Right atrium auricular region (tissue), 2 donors: ENCODE measurements at regions not wholly inside any gene's neighbourhood (a gene's known extent, or its start where the extent isn't known, plus 50 kb on each side); places are given as distances from the start of the nearest gene placed in this dataset.
"Not testable (repeated sequence)": the region's sequence is repeated elsewhere in the genome, so short reads cannot be mapped to it uniquely, and the experiment has no call there.

Experiments used
- DNase-seq: peaks from one replicate; pipeline ENCODE4 v3.0.0-alpha.2; 2019; ENCODE audit warnings: low spot score
- H3K27ac ChIP-seq, 2 donors: fragments of 200-600 bp; sonication (generic); 1 replicate in 1 of 2; 2 replicates in 1 of 2; pipeline ENCODE4 v1.5.1; 2016 to 2019
- H3K27me3 ChIP-seq, 2 donors: fragments of 200-600 bp; sonication (generic); one replicate each; pipeline versions ENCODE4 v1.5.1 to v1.6.0; 2017 to 2019
- H3K36me3 ChIP-seq: fragments of 200-600 bp; sonication (generic); one replicate; pipeline ENCODE4 v1.5.1; 2016
- H3K4me1 ChIP-seq, 2 donors: fragments of 200-600 bp; sonication (generic); one replicate each; pipeline versions ENCODE4 v1.5.1 to v1.6.0; 2017 to 2019
- H3K4me3 ChIP-seq, 2 donors: fragments of 200-600 bp; sonication (generic); 1 replicate in 1 of 2; 2 replicates in 1 of 2; pipeline ENCODE4 v1.5.1; 2017 to 2019; ENCODE audit warnings: mild to moderate bottlenecking in 1 of 2, moderate library complexity in 1 of 2
- H3K9me3 ChIP-seq, 2 donors: fragments of 200-600 bp; sonication (generic); one replicate each; pipeline ENCODE4 v1.5.1; 2019
- TF ChIP-seq, protein P1 (sequence below), 2 donors: fragments of 200-600 bp; sonication (generic); IDR thresholded peaks; one replicate each; pipeline ENCODE4 v1.5.1; 2019; ENCODE audit warnings: antibody characterized with exemption in 2 of 2

DNA sequence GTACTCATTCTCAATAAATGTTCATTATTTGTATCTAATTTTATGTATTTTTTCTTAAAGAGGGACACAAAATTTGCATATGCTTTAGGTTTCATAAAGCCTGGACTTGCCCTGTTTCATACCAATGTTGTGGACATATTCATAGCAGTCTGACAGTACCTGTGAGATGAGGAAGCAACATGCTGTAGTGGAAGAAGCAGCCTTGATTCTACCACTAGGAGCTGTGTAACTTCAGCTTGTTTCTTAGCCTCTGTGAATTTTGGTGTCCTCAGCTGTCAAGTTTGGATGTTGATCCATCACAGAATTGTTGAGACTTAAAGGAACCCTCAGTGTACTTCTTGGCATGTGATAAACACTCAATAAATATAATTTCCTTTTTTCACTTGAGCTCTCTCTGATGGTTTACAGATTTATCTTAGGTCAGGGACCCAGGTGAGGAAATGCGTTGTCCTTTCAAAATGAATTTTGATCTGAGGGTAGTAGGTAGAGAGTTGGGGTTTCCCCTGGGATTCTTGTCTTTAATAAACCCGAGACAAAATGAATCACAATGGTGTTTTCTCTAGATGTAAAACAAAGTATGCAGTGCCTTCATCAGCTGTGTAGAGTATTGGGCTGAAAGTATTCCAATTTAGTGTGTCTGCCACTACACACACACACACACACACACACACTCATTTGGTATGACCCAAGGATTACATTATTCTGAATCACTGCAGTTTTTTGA is 152.1 kb downstream of the KCNRG start:
- Histone ChIP-seq H3K27ac (no peak overlapping the region), H3K36me3 (no peaks in the 10 kb centered on the region), H3K4me1 (no peaks in the 10 kb centered on the region), H3K27me3 (no peaks in the 10 kb centered on the region), H3K9me3 (no peaks in the 10 kb centered on the region), H3K4me3 (no peak overlapping the region)
- DNase-seq = no peak
- TF ChIP-seq, protein P1, sequence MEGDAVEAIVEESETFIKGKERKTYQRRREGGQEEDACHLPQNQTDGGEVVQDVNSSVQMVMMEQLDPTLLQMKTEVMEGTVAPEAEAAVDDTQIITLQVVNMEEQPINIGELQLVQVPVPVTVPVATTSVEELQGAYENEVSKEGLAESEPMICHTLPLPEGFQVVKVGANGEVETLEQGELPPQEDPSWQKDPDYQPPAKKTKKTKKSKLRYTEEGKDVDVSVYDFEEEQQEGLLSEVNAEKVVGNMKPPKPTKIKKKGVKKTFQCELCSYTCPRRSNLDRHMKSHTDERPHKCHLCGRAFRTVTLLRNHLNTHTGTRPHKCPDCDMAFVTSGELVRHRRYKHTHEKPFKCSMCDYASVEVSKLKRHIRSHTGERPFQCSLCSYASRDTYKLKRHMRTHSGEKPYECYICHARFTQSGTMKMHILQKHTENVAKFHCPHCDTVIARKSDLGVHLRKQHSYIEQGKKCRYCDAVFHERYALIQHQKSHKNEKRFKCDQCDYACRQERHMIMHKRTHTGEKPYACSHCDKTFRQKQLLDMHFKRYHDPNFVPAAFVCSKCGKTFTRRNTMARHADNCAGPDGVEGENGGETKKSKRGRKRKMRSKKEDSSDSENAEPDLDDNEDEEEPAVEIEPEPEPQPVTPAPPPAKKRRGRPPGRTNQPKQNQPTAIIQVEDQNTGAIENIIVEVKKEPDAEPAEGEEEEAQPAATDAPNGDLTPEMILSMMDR (IDR thresholded peaks at IDR 0.05) = no peak

DNA sequence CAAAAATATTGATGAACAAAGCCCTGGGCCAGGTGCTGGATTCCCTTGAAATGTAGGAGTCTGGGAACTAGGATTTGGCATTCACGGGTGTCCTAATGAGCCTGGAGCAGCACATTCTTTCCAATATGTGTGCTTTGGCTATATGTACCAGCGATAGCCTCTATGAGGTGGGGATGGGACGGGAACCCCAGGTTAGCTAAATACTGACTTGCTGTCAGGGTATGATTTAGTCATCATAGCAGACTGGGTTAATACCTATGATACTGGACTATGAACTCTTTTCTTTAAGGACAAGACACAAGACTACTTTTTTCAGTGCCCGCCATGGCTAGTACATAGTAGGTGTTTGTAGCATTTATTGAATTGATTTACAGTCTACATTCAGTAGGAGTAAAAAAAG is 152.7 kb downstream of the KCNRG start:
- H3K4me1 ChIP-seq = no peaks in the 10 kb centered on the region
- TF ChIP-seq, protein P1 (IDR thresholded peaks at IDR 0.05) = no peak
- no peaks in the 10 kb centered on the region for H3K27me3 ChIP-seq
- H3K36me3 ChIP-seq = no peaks in the 10 kb centered on the region
- DNase-seq = no peak
- H3K4me3 ChIP-seq = no peak overlapping the region
- no peaks in the 10 kb centered on the region for H3K9me3 ChIP-seq
- H3K27ac ChIP-seq = no peak overlapping the region

DNA sequence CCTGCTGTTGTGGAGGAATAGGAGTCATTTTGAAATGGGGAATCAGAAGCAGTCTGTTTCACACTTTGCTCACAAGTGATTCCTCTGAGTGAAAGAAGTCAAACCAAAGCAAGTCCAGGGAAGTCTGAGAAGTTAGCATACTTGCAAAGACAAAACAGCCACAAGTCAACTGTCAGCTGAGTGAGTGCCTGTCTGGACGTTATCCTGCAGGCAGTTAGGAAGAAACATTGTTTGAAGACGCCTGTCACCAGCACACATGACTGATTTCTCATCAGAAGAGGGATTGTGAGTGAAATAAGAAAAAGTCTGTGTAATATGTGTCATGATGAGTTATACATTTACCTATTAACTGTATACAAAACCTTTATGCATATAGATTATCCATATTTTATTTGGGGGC is 153.5 kb downstream of the KCNRG start:
- TF ChIP-seq, protein P1 (IDR thresholded peaks at IDR 0.05) = no peak
- Histone ChIP-seq H3K36me3 (no peaks in the 10 kb centered on the region), H3K9me3 (no peaks in the 10 kb centered on the region), H3K27me3 (no peaks in the 10 kb centered on the region), H3K4me1 (no peaks in the 10 kb centered on the region), H3K4me3 (no peak overlapping the region), H3K27ac (no peak overlapping the region)
- DNase-seq = no peak

DNA sequence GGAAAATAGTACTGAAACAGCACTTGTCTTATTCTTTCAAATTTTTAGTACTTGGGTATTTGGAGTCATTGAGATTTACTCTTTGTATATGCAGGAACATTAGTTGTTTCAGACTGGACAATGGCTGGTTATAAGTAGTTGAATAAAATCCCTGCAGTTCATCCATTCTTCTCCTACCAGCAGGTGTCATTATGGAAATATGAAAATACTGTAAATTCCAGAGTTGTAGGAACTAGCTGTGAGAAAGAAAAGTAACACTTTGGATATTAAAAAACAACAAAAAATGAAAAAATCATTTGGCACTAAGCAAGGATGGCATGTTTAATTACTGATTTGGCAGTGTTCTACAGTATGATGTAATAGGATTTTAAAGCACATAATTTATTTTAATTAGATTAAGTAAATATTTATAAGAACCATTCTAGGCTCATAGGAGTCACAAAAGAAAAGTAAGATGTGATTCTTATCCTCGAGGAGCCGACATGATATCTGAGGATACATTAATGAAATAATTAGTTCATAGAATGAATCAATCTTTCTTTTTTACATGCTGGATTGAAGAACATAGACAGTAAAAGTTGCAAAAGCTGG is 155.3 kb downstream of the KCNRG start:
- Histone ChIP-seq H3K9me3 (no peaks in the 10 kb centered on the region), H3K4me3 (no peak overlapping the region), H3K27me3 (no peaks in the 10 kb centered on the region), H3K36me3 (no peaks in the 10 kb centered on the region), H3K4me1 (no peaks in the 10 kb centered on the region), H3K27ac (no peak overlapping the region)
- TF ChIP-seq, protein P1 (IDR thresholded peaks at IDR 0.05) = peak in 1 of 2 donors; percentile 56
- DNase-seq = no peak

DNA sequence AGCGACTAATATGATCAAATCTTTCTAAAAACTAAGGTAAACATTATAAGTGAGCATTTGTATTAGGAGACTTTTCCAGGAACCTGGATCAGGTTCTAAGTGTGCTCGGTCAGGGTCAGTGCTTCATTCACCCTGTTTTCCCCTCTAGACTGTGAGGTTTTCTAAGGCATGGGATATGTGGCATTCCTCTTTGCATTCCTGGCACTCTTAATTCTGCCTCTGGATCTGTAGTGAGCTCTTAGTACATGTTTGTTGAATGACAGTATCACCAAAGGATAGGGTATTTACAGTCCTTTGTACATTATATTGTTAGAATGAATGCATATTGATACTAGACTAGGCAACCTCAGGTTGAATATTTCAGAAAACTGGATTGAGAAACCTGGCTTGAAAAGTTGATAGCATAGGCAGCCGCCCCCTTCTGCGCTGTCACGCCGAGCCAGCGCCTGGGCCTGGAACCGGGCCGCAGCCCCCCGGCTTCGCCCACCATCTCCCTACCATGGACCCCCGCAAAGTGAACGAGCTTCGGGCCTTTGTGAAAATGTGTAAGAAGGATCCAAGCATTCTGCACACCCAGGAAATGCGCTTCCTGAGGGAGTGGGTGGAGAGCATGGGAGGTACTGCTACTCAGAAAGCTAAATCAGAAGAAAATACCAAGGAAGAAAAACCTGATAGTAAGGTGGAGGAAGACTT is 156.5 kb downstream of the KCNRG start:
- Histone ChIP-seq H3K36me3 (no peaks in the 10 kb centered on the region), H3K9me3 (no peaks in the 10 kb centered on the region), H3K27ac (no peak overlapping the region), H3K27me3 (no peaks in the 10 kb centered on the region), H3K4me1 (no peaks in the 10 kb centered on the region), H3K4me3 (no peak overlapping the region)
- no peak for DNase-seq
- TF ChIP-seq, protein P1 (IDR thresholded peaks at IDR 0.05) = no peak

DNA sequence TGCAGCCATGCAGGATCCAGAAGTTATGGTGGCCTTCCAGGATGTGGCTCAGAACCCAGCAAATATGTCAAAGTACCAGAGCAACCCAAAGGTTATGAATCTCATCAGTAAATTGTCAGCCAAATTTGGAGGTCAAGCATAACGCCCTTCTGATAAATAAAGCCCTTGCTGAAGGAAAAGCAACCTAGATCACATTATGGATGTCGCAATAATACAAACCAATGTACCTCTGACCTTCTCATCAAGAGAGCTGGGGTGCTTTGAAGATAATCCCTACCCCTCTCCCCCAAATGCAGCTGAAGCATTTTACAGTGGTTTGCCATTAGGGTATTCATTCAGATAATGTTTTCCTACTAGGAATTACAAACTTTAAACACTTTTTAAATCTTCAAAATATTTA is 157.8 kb downstream of the KCNRG start:
- H3K4me1 ChIP-seq, H3K27me3 ChIP-seq, H3K9me3 ChIP-seq, DNase-seq, H3K4me3 ChIP-seq, H3K27ac ChIP-seq, H3K36me3 ChIP-seq: not testable (repeated sequence)
